RKO (cell line): ENCODE measurements at regions not wholly inside any gene's neighbourhood (a gene's known extent, or its start where the extent isn't known, plus 50 kb on each side); places are given as distances from the start of the nearest gene placed in this dataset.

Source experiments
- DNase-seq: peaks from one replicate; pipeline ENCODE4 v3.0.0-alpha.2; 2016; ENCODE audit warnings: low spot score

DNA sequence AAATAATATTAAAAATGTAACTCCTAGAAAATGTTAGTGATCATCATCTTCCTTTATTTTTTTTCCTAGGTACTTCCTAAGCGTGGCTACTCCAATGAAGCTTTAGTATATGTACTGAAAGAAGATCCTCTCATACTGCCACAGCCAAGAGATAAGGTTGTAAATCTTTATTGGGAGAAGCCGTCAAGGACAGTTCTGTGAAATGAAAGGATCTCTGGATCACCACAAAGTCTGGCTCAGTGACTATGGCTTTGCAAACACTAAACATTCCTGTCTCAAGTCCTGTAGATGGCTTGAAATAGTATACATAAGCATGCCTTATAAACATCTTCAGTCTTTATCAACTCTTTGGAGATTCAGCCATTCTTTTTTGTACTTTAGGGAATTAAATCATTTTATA is 61.2 kb upstream of the DPH5 start:
- no peak for DNase-seq

GRCh38 chr1:101081496-101082488 is 56.2 kb upstream of the DPH5 start:
- DNase-seq = no peak

DNA sequence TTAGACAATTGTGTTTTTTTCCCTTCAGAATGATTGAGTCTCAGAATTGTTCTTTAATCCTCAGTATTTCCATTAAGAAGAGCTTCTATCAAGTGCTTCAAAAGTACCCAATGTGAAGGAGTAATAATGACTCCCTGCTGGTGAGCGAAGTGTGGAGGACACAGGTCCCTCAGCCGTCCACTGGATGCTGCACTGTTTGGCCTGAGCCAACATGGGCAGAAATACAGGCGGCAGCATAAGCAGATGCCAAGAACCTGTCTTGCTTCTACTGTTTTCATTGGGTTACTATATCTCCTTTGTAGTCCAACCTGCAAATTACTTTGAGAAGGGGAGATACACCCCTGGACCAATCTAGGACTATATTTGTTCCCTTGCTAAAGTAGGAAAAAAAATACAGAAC is 55.3 kb upstream of the DPH5 start:
- no peak for DNase-seq

GRCh38 chr1:101079341-101079740 is 53.8 kb upstream of the DPH5 start:
- no peak for DNase-seq

GRCh38 chr1:101077849-101078248 is 52.3 kb upstream of the DPH5 start:
- no peak for DNase-seq

DNA sequence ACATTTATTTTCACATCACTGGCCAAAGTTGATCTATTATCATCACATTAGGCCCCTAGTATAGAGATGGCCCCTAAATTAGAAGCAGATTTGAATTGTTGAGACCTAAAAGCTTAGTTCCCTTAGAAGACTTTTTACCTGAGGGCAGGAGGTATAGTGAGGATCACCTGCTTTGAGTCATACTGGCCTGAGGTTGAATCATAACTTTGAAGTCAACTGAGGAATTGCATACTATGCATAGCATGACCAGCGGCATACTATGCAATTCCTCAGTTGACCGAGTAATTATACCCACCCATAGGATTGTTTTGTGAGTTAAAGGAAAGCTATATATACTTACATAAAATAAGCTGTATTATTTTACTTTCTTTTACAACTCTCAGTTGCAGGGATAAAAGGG is 50.3 kb upstream of the DPH5 start:
- no peak for DNase-seq
